Progenitor cell of endocrine pancreas (in vitro differentiated cells): ENCODE measurements at regions not wholly inside any gene's neighbourhood (a gene's known extent, or its start where the extent isn't known, plus 50 kb on each side); places are given as distances from the start of the nearest gene placed in this dataset.
"Not testable (repeated sequence)": the region's sequence is repeated elsewhere in the genome, so short reads cannot be mapped to it uniquely, and the experiment has no call there.

Experiments
- DNase-seq: peaks from one replicate; pipeline ENCODE4 v3.0.0; 2021; ENCODE audit warnings: low spot score; ENCODE audit not compliant: unreplicated experiment
- H3K27ac Mint-ChIP-seq: 2 replicates; pipeline ENCODE4 v1.8.0; 2021; ENCODE audit warnings: mild to moderate bottlenecking, moderate library complexity, mixed read lengths
- H3K27me3 Mint-ChIP-seq: 2 replicates; pipeline ENCODE4 v1.8.0; 2021; ENCODE audit warnings: mixed read lengths
- H3K36me3 Mint-ChIP-seq: 2 replicates; pipeline ENCODE4 v1.8.0; 2022; ENCODE audit warnings: mixed read lengths; ENCODE audit not compliant: insufficient read depth
- H3K4me1 Mint-ChIP-seq: 2 replicates; pipeline ENCODE4 v1.8.0; 2021; ENCODE audit warnings: low read depth, mixed read lengths
- H3K4me3 Mint-ChIP-seq: 2 replicates; pipeline ENCODE4 v1.8.0; 2021; ENCODE audit warnings: low read depth, mild to moderate bottlenecking, moderate library complexity, mixed read lengths
- H3K9me3 Mint-ChIP-seq: 2 replicates; pipeline ENCODE4 v1.8.0; 2021; ENCODE audit warnings: low read depth, mixed read lengths

- not testable (repeated sequence) for H3K4me1 Mint-ChIP-seq, H3K36me3 Mint-ChIP-seq, H3K27ac Mint-ChIP-seq, H3K9me3 Mint-ChIP-seq, DNase-seq, H3K27me3 Mint-ChIP-seq, H3K4me3 Mint-ChIP-seq
Measured at GRCh38 chr16:33913601-33914000, 454.2 kb downstream of the TP53TG3F start.

GRCh38 chr16:33920761-33921545 is 461.5 kb downstream of the TP53TG3F start:
- not testable (repeated sequence) for H3K4me1 Mint-ChIP-seq, H3K9me3 Mint-ChIP-seq, DNase-seq, H3K27me3 Mint-ChIP-seq, H3K36me3 Mint-ChIP-seq, H3K4me3 Mint-ChIP-seq, H3K27ac Mint-ChIP-seq

- H3K4me1 Mint-ChIP-seq, H3K27me3 Mint-ChIP-seq, H3K4me3 Mint-ChIP-seq, H3K27ac Mint-ChIP-seq, H3K36me3 Mint-ChIP-seq, H3K9me3 Mint-ChIP-seq, DNase-seq: not testable (repeated sequence)
Measured at GRCh38 chr16:33922914-33923313, 463.5 kb downstream of the TP53TG3F start.

GRCh38 chr16:33928026-33928425 is 468.6 kb downstream of the TP53TG3F start:
- H3K27ac Mint-ChIP-seq, H3K36me3 Mint-ChIP-seq, H3K4me1 Mint-ChIP-seq, H3K27me3 Mint-ChIP-seq, H3K9me3 Mint-ChIP-seq, H3K4me3 Mint-ChIP-seq, DNase-seq: not testable (repeated sequence)

GRCh38 chr16:33932191-33932590 is 472.8 kb downstream of the TP53TG3F start:
- not testable (repeated sequence) for H3K4me3 Mint-ChIP-seq, H3K27ac Mint-ChIP-seq, H3K9me3 Mint-ChIP-seq, H3K36me3 Mint-ChIP-seq, DNase-seq, H3K4me1 Mint-ChIP-seq, H3K27me3 Mint-ChIP-seq

DNA sequence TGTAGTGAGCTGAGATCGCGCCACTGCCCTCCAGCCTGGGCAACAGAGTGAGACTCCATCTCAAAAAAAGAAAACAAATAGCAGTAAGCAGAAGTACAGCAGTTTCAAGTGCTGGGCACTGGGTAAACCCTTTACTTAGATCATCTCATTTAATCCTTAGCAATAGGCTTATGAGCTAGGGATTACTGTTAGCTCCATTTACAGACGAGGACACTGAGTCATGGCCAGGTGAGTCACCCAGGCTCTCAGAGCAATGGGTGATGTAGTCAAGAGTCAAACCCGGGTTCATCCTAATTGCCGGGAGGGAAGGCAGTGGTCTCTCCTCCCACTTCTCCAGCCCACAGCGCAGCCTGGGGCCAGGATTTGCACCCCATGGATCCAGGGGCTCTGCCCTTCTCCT is 473.6 kb downstream of the TP53TG3F start:
- not testable (repeated sequence) for H3K4me1 Mint-ChIP-seq, H3K27ac Mint-ChIP-seq, H3K27me3 Mint-ChIP-seq, H3K4me3 Mint-ChIP-seq, H3K36me3 Mint-ChIP-seq, DNase-seq, H3K9me3 Mint-ChIP-seq

DNA sequence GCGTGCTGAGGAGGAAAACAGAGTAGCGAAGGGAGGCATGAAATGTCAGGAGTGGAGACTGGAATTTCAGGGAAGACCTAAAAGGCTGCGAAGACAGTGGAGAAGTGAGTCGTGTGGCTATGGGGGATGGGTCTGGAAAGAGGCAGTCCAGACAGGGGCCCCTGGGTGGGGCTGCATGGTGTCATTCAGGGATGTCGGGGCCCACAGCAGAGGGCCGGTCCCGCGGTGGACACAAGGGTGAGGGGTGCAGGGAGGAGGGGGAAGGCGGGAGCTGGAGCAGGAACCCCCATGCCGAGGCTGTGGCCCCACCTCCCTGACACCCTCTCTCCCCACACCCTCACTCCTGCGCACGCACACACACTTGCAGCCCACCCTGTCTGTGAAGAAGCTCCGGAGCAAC is 476.4 kb downstream of the TP53TG3F start:
- H3K27ac Mint-ChIP-seq, DNase-seq, H3K36me3 Mint-ChIP-seq, H3K4me1 Mint-ChIP-seq, H3K4me3 Mint-ChIP-seq, H3K9me3 Mint-ChIP-seq, H3K27me3 Mint-ChIP-seq: not testable (repeated sequence)

GRCh38 chr16:33938097-33938496 is 478.7 kb downstream of the TP53TG3F start:
- not testable (repeated sequence) for H3K27me3 Mint-ChIP-seq, DNase-seq, H3K36me3 Mint-ChIP-seq, H3K4me3 Mint-ChIP-seq, H3K27ac Mint-ChIP-seq, H3K9me3 Mint-ChIP-seq, H3K4me1 Mint-ChIP-seq

DNA sequence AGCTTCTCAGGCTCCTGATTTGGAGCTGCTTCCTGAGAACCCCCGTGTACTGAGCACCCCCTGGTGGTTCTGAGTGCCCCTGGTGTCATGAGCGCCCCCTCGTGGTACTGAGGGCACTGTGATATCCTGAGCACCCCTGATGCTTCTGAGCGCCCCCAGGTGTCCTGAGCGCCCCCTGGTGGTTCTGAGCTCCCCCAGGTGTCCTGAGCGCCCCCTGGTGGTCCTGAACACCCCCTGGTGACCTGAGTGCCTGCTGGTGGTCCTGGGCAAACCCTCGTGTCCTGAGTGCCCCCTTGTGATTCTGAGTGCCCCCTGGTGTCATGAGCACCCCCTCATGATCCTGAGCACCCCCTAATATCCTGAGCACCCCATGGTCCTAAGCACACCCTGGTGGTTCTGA is 502.1 kb downstream of the TP53TG3F start:
- H3K4me1 Mint-ChIP-seq, H3K27me3 Mint-ChIP-seq, H3K9me3 Mint-ChIP-seq, H3K27ac Mint-ChIP-seq, H3K36me3 Mint-ChIP-seq, H3K4me3 Mint-ChIP-seq, DNase-seq: not testable (repeated sequence)

DNA sequence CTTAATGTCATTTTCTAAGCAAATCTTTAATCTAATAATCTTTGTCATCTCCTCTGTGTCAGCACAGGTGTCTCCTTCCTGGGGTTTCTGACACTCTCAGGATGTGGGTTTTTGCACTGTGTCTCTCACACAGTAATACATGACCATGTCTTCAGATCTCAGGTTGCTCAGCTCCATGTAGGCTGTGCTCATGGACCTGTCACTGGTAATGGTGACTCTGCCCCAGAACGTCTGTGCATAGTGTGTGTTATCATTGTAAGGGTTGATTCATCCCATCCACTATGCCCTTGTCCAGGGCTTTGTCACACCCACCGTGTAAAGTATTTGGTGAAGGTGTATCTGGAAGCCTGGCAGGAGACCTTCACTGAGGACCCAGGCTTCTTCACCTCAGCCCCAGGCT is 506.1 kb downstream of the TP53TG3F start:
- not testable (repeated sequence) for H3K27ac Mint-ChIP-seq, H3K4me3 Mint-ChIP-seq, H3K27me3 Mint-ChIP-seq, DNase-seq, H3K9me3 Mint-ChIP-seq, H3K4me1 Mint-ChIP-seq, H3K36me3 Mint-ChIP-seq

- not testable (repeated sequence) for H3K27me3 Mint-ChIP-seq, H3K4me1 Mint-ChIP-seq
Measured at GRCh38 chr16:33966855-33967254, 507.4 kb downstream of the TP53TG3F start.

GRCh38 chr16:33974557-33974956 is 515.1 kb downstream of the TP53TG3F start:
- H3K27ac Mint-ChIP-seq, DNase-seq, H3K27me3 Mint-ChIP-seq, H3K4me1 Mint-ChIP-seq, H3K4me3 Mint-ChIP-seq, H3K36me3 Mint-ChIP-seq, H3K9me3 Mint-ChIP-seq: not testable (repeated sequence)

More at GRCh38 chr16:33966855-33967254, 507.4 kb downstream of the TP53TG3F start:
- H3K36me3 Mint-ChIP-seq, H3K27ac Mint-ChIP-seq, H3K4me3 Mint-ChIP-seq, H3K9me3 Mint-ChIP-seq, DNase-seq: not testable (repeated sequence)

DNA sequence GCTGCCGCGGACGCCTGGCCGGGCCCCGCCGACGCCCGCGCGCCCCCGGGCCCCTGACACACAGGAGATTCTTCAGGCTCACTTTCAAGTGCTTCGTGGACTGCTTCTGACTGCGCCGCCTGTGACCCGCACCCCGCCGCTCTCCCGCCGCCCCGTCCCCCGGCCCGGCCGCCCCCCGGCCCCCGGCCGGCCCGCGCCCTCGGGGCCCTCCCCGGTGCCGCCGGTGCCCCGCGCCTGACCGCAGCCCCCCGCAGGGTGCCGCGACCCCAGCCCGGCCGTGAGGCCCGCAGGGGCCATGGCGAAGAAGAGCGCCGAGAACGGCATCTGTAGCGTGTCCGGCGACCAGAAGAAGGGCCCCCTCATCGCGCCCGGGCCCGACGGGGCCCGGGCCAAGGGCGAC is 516.3 kb downstream of the TP53TG3F start:
- H3K4me1 Mint-ChIP-seq, H3K9me3 Mint-ChIP-seq, DNase-seq, H3K27ac Mint-ChIP-seq, H3K4me3 Mint-ChIP-seq, H3K36me3 Mint-ChIP-seq, H3K27me3 Mint-ChIP-seq: not testable (repeated sequence)

DNA sequence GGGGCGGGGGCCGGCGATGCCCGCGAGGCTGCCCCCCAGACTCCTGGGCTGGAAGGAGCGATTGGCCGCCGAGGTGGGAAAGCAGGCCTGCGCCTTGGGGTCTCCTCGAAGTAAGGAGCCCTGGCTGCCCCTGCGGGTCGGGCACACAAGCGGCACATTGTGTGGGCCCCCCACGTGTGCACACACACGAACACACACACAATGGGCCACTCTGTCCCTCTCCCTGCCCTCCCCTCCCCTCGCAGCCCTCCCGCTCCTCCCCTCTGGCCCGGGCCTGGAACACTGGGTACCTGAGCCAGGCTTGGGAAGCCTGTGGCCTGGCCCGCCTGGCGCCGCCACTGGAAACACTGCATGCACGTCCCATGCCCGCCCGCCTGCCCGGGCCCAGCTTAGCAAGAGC is 517.1 kb downstream of the TP53TG3F start:
- not testable (repeated sequence) for H3K36me3 Mint-ChIP-seq, H3K4me1 Mint-ChIP-seq, H3K27me3 Mint-ChIP-seq, DNase-seq, H3K27ac Mint-ChIP-seq, H3K4me3 Mint-ChIP-seq, H3K9me3 Mint-ChIP-seq
